ENCODE measurements at regions not wholly inside any gene's neighbourhood (a gene's known extent, or its start where the extent isn't known, plus 50 kb on each side); places are given as distances from the start of the nearest gene placed in this dataset.

DNA sequence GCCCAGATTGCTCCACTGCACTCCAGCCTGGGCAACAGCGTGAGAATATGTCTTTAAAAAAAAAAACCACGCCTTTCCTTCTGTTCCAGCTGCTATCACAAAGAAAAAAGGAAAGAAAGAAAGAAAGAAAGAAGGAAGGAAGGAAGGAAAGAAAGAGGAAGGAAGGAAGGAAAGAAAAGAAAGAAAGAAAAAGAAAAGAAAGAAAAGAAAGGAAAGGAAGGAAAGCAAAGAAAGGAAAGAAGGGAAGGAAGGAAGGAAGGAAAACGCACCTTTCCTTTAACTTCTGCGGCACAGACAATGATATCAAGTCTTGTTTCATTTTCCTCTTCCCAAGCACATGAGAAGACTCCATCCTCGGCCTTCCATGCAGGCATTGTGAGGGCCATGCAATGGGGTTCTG lies 107.4 kb upstream of the NOCT start:
- TF ChIP-seq GATA3 (IDR thresholded peaks at IDR 0.05; ENCODE audit: low read depth, low read length) (no peak), GATA2 (IDR thresholded peaks at IDR 0.05; ENCODE audit: low read depth, low read length) (no peak)

Data from SH-SY5Y (cell line).